PC-3 (cell line): ENCODE measurements at regions not wholly inside any gene's neighbourhood (a gene's known extent, or its start where the extent isn't known, plus 50 kb on each side); places are given as distances from the start of the nearest gene placed in this dataset.

Source experiments
- ATAC-seq: fragments of 200-7000 bp; cut with Tn5 transposase; 2 replicates; pipeline ENCODE4 v1.9.1; 2020; ENCODE audit warnings: mild to moderate bottlenecking, moderate library complexity
- BruUV-seq: library from RNA; stranded (reverse); fragments of 400-500 nt; replicated peaks from 2 replicates; lab custom pipeline; 2021; lab: Mats Ljungman, UMichigan
- CTCF ChIA-PET: fragments of 300-600 bp; sonication (Branson Sonifier 250); formaldehyde crosslinking; loops from one replicate; lab custom pipeline; 2022; ENCODE audit warnings: antibody characterized with exemption; lab: Charles Lee
- POLR2A ChIA-PET: fragments of 300-600 bp; sonication (Branson Sonifier 250); formaldehyde crosslinking; loops from one replicate; lab custom pipeline; 2022; ENCODE audit warnings: antibody characterized with exemption; ENCODE audit not compliant: unreplicated experiment; lab: Charles Lee
- DNase-seq: peaks from one replicate; pipeline ENCODE4 v3.0.0-alpha.2; 2015
- H2AFZ ChIP-seq: fragments of 300-600 bp; sonication (generic); 2 replicates; pipeline ENCODE4 v1.6.0; 2016; ENCODE audit warnings: antibody characterized with exemption, low read length
- H3F3A ChIP-seq: fragments of 300-600 bp; sonication (generic); one replicate; pipeline ENCODE4 v1.6.0; 2017; ENCODE audit warnings: antibody characterized with exemption, low read length, control low read depth, mild to moderate bottlenecking; ENCODE audit not compliant: unreplicated experiment
- H3K27ac ChIP-seq: fragments of 300-600 bp; sonication (generic); 2 replicates; pipeline ENCODE4 v1.5.1; 2016; ENCODE audit warnings: mild to moderate bottlenecking, low read length
- H3K27me3 ChIP-seq: fragments of 300-600 bp; sonication (generic); 2 replicates; pipeline ENCODE4 v1.6.1; 2016; ENCODE audit warnings: low read length, mixed read lengths
- H3K36me3 ChIP-seq: fragments of 300-600 bp; sonication (generic); 2 replicates; pipeline ENCODE4 v1.6.1; 2016; ENCODE audit warnings: low read depth, mixed run types, low read length, mixed read lengths
- H3K4me1 ChIP-seq: fragments of 300-600 bp; sonication (generic); 2 replicates; pipeline ENCODE4 v1.5.1; 2016; ENCODE audit warnings: low read length; ENCODE audit not compliant: insufficient read depth
- H3K4me2 ChIP-seq: fragments of 300-600 bp; sonication (generic); 2 replicates; pipeline ENCODE4 v1.6.0; 2016; ENCODE audit warnings: low read length
- H3K4me3 ChIP-seq: fragments of 300-600 bp; sonication (generic); 2 replicates; pipeline ENCODE4 v1.5.1; 2016; ENCODE audit warnings: mild to moderate bottlenecking, low read length, mixed read lengths
- H3K79me2 ChIP-seq: fragments of 300-600 bp; sonication (generic); 2 replicates; pipeline ENCODE4 v1.6.1; 2017; ENCODE audit warnings: low read length, mixed read lengths
- H3K9ac ChIP-seq: fragments of 300-600 bp; sonication (generic); 2 replicates; pipeline ENCODE4 v1.6.0; 2016; ENCODE audit warnings: mild to moderate bottlenecking, low read length
- H3K9me2 ChIP-seq: fragments of 300-600 bp; sonication (generic); replicated peaks from 2 replicates; pipeline ENCODE4 v1.6.1; 2016; ENCODE audit warnings: mixed run types, low read length, mixed read lengths
- H3K9me3 ChIP-seq: fragments of 300-600 bp; sonication (generic); 2 replicates; pipeline ENCODE4 v1.6.1; 2016; ENCODE audit warnings: low read length, mixed read lengths
- H4K20me1 ChIP-seq: fragments of 300-600 bp; sonication (generic); 2 replicates; pipeline ENCODE4 v1.6.1; 2016; ENCODE audit warnings: low read length, mixed read lengths
- EZH2 ChIP-seq: fragments of 300-600 bp; sonication (generic); IDR thresholded peaks from one replicate; pipeline ENCODE4 v1.6.1; 2017; ENCODE audit warnings: antibody characterized with exemption, mild to moderate bottlenecking, low read length; ENCODE audit not compliant: unreplicated experiment
- EZH2phosphoT487 ChIP-seq: fragments of 300-600 bp; sonication (generic); IDR thresholded peaks from 2 replicates; pipeline ENCODE4 v1.6.1; 2018; ENCODE audit warnings: mild to moderate bottlenecking, antibody characterized with exemption, low read length, borderline replicate concordance
- intact Hi-C: fragments of 100-400 bp; cut with micrococcal nuclease; formaldehyde crosslinking; loops from 2 replicates; pipeline ENCODE4 v1.9.0; 2023
- TF ChIP-seq, protein P1 (sequence below): fragments of 300-600 bp; sonication (generic); conservative IDR thresholded peaks from 2 replicates; pipeline ENCODE4 v1.5.1; 2017; ENCODE audit warnings: antibody characterized with exemption, low read depth, mild to moderate bottlenecking, low read length

DNA sequence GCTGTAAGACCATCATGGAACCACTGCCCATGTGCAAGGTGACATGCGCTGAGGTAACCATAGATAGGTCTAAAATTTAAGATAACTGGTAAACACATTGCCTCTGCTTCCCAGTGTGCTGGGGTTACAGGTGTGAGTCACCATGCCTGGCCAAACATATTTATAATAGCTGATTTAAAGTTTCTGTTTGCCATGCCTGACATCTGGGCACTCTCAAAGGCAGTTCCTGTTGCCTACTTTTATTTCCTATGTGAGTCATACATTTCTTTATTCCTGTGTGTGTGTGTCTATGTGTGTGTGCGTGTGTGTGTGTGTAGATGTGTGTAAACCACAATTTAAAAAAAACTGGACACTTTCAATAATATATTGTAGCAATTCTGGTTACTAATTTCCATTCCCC, 415.2 kb upstream of the NETO1 start:
- POLR2A ChIA-PET = interaction anchor here (0.6 to 1.0 kb wide), 2 partner anchors 54 to 779 kb away, joined by 3 to 5 read pairs; no protein-coding TSS in a partner anchor
- ATAC-seq = peak; percentile 71
- no TSS peak for BruUV-seq

DNA sequence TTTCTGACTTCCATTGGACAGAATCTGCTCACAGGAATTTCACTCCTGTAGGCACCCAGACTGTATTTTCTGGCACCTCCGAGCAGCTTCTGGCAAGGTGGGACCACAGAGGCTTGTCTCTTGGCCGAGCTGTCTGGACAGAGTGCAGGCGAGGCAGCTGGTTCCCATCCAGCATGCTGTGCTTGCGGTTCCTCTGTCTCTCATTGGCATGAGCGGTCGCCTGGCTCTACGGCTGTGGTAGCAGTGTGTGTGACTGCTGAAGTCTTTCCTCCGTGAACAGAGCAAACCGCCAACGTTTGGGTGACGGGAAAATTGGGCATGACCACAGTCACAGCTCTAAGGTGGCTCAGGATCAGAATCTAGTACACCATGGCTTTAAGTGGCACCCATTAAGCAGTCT, 411.7 kb upstream of the NETO1 start:
- H2AFZ ChIP-seq = peak overlapping the region; percentile 15; the same call in 1 of the 2 replicates
- no peak overlapping the region for H3K4me3 ChIP-seq
- H3K27me3 ChIP-seq = no peaks in the 10 kb centered on the region
- H3K4me2 ChIP-seq = 0 out of 2 replicates have a peak overlapping the region, but pooled peaks have one; percentile 23
- peaks cover 38% of the 10 kb centered on the region for H3K4me1 ChIP-seq
- no peaks in the 10 kb centered on the region for H3K79me2 ChIP-seq
- no peaks in the 10 kb centered on the region for H3K36me3 ChIP-seq
- H3K9me2 ChIP-seq = no peaks in the 10 kb centered on the region
- ATAC-seq (peak; percentile 31; the same call in 1 of the 2 replicates), DNase-seq (peak; percentile 41)
- ChIA-PET CTCF (no interaction called here), POLR2A (interaction anchor here (0.5 to 0.6 kb wide), 3 partner anchors 34 to 1096 kb away, joined by 3 to 8 read pairs (median 5); no protein-coding TSS in a partner anchor)
- no peaks in the 10 kb centered on the region for H3F3A ChIP-seq
- no peaks in the 10 kb centered on the region for H4K20me1 ChIP-seq
- no TSS peak for BruUV-seq
- peak overlapping the region; percentile 53; the same call in 1 of the 2 replicates for H3K9ac ChIP-seq
- no peak for TF ChIP-seq EZH2
- TF ChIP-seq, protein P1, sequence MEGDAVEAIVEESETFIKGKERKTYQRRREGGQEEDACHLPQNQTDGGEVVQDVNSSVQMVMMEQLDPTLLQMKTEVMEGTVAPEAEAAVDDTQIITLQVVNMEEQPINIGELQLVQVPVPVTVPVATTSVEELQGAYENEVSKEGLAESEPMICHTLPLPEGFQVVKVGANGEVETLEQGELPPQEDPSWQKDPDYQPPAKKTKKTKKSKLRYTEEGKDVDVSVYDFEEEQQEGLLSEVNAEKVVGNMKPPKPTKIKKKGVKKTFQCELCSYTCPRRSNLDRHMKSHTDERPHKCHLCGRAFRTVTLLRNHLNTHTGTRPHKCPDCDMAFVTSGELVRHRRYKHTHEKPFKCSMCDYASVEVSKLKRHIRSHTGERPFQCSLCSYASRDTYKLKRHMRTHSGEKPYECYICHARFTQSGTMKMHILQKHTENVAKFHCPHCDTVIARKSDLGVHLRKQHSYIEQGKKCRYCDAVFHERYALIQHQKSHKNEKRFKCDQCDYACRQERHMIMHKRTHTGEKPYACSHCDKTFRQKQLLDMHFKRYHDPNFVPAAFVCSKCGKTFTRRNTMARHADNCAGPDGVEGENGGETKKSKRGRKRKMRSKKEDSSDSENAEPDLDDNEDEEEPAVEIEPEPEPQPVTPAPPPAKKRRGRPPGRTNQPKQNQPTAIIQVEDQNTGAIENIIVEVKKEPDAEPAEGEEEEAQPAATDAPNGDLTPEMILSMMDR = no peak
- no peak for TF ChIP-seq EZH2phosphoT487
- no peaks in the 10 kb centered on the region for H3K9me3 ChIP-seq
- H3K27ac ChIP-seq = peak overlapping the region; percentile 90
- intact Hi-C loops = no loop called here

More for the DNA sequence above, 415.2 kb upstream of the NETO1 start:
- DNase-seq = peak; percentile 94
- Histone ChIP-seq H3K36me3 (no peaks in the 10 kb centered on the region), H3K4me2 (peak overlapping the region; percentile 85), H4K20me1 (no peaks in the 10 kb centered on the region), H3K27ac (peak overlapping the region; percentile 99), H3K9ac (peak overlapping the region; percentile 90), H3K4me3 (peak overlapping the region; percentile 57), H2AFZ (no peak overlapping the region), H3F3A (no peaks in the 10 kb centered on the region), H3K4me1 (peaks cover 42% of the 10 kb centered on the region), H3K9me2 (no peaks in the 10 kb centered on the region), H3K9me3 (no peaks in the 10 kb centered on the region), H3K79me2 (no peaks in the 10 kb centered on the region), H3K27me3 (no peaks in the 10 kb centered on the region)
- CTCF ChIA-PET = interaction anchor here (0.6 kb wide), 1 partner anchor 197 kb away, joined by 3 read pairs; no protein-coding TSS in a partner anchor
- intact Hi-C loops = loop anchor here (1.0 to 10.0 kb wide), 8 partner anchors 14 to 562 kb away; no protein-coding TSS in a partner anchor
- TF ChIP-seq, protein P1 = peak; percentile 37; the same call in 1 of the 2 replicates
- TF ChIP-seq EZH2phosphoT487 = no peak
